ENCODE measurements at regions not wholly inside any gene's neighbourhood (a gene's known extent, or its start where the extent isn't known, plus 50 kb on each side); places are given as distances from the start of the nearest gene placed in this dataset.

- DNase-seq (ENCODE audit: low read depth): no peak
- no peak overlapping the region for H3K4me3 ChIP-seq (ENCODE audit: low read depth, low read length)
- no peak for TF ChIP-seq CTCF (IDR thresholded peaks at IDR 0.05; ENCODE audit: low read depth, low read length, missing control alignments)
Observed at GRCh38 chr3:139284221-139284620, 59.6 kb upstream of the MRPS22 start.

GRCh38 chr3:139285691-139286090 lies 58.1 kb upstream of the MRPS22 start:
- no peak for TF ChIP-seq CTCF (IDR thresholded peaks at IDR 0.05; ENCODE audit: low read depth, low read length, missing control alignments)
- DNase-seq (ENCODE audit: low read depth): no peak
- H3K4me3 ChIP-seq (ENCODE audit: low read depth, low read length): no peak overlapping the region

- no peak for DNase-seq (ENCODE audit: low read depth)
- no peak for TF ChIP-seq CTCF (IDR thresholded peaks at IDR 0.05; ENCODE audit: low read depth, low read length, missing control alignments)
- no peak overlapping the region for H3K4me3 ChIP-seq (ENCODE audit: low read depth, low read length)
Observed at GRCh38 chr3:139286241-139286640, 57.6 kb upstream of the MRPS22 start.

- no peak for TF ChIP-seq CTCF (IDR thresholded peaks at IDR 0.05; ENCODE audit: low read depth, low read length, missing control alignments)
- no peak overlapping the region for H3K4me3 ChIP-seq (ENCODE audit: low read depth, low read length)
- no peak for DNase-seq (ENCODE audit: low read depth)
Observed at GRCh38 chr3:139286825-139287224, 57.0 kb upstream of the MRPS22 start.

DNA sequence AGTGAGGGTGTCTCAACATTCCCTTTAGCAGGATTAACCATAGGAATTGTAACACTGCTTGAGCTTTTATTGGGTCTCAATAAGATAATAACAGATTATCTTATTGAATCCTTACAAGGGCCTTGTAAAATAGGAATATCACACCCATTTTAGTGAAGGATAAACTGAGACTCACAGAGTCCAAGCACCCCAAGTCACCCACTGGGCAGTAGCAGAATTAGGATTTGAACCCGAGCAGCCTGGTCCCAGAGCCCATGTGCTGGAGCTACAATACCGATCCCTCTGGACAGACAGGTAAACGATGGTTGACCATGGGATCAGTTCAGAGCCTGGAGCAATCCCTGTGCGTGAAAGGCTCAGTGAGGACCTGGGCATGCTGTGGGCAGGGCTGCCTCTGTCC lies 56.3 kb upstream of the MRPS22 start:
- TF ChIP-seq CTCF (IDR thresholded peaks at IDR 0.05; ENCODE audit: low read depth, low read length, missing control alignments): no peak
- H3K4me3 ChIP-seq (ENCODE audit: low read depth, low read length): no peak overlapping the region
- no peak for DNase-seq (ENCODE audit: low read depth)

- H3K4me3 ChIP-seq (ENCODE audit: low read depth, low read length): no peak overlapping the region
- no peak for DNase-seq (ENCODE audit: low read depth)
- no peak for TF ChIP-seq CTCF (IDR thresholded peaks at IDR 0.05; ENCODE audit: low read depth, low read length, missing control alignments)
Observed at GRCh38 chr3:139288266-139288821, 55.5 kb upstream of the MRPS22 start.

GRCh38 chr3:139289860-139290524 lies 53.8 kb upstream of the MRPS22 start:
- DNase-seq (ENCODE audit: low read depth): no peak
- H3K4me3 ChIP-seq (ENCODE audit: low read depth, low read length): no peak overlapping the region
- no peak for TF ChIP-seq CTCF (IDR thresholded peaks at IDR 0.05; ENCODE audit: low read depth, low read length, missing control alignments)
